LNCaP clone FGC (cell line): ENCODE measurements at regions not wholly inside any gene's neighbourhood (a gene's known extent, or its start where the extent isn't known, plus 50 kb on each side); places are given as distances from the start of the nearest gene placed in this dataset.
"Not testable (repeated sequence)": the region's sequence is repeated elsewhere in the genome, so short reads cannot be mapped to it uniquely, and the experiment has no call there.

Experiments
- DNase-seq: peaks from one replicate; pipeline ENCODE4 v3.0.0-alpha.2; 2011; ENCODE audit warnings: low read depth
- H3K4me3 ChIP-seq: 2 replicates; pipeline ENCODE4 v1.5.1; 2011; ENCODE audit warnings: mild to moderate bottlenecking, low read depth, low read length, control low read depth
- TF ChIP-seq, protein P1 (sequence below): IDR thresholded peaks from 2 replicates; pipeline ENCODE4 v1.5.1; 2012; ENCODE audit warnings: mild to moderate bottlenecking; ENCODE audit not compliant: control insufficient read depth, insufficient read depth; ENCODE audit errors: extremely low read depth

DNA sequence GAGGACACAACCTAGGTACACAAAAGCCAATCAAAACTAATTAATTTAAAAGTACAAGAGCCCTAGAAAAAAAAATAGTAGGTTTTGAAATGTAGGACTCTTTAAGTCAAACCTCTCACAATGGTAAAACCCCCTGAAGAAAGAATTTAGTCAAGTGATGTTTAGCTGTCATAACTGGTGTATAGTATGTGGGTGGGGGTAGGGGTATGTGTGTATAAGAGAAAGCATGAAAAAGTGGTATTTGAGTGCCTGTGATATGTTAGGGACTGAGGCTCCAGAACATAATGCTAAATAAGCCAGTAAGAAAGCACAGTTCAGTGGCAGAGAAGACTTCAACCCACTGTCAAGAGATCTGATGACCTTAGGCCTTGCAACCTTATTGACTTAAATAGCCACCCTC lies 507.9 kb downstream of the TTLL7 start:
- H3K4me3 ChIP-seq = no peak overlapping the region
- DNase-seq = no peak
- TF ChIP-seq, protein P1, sequence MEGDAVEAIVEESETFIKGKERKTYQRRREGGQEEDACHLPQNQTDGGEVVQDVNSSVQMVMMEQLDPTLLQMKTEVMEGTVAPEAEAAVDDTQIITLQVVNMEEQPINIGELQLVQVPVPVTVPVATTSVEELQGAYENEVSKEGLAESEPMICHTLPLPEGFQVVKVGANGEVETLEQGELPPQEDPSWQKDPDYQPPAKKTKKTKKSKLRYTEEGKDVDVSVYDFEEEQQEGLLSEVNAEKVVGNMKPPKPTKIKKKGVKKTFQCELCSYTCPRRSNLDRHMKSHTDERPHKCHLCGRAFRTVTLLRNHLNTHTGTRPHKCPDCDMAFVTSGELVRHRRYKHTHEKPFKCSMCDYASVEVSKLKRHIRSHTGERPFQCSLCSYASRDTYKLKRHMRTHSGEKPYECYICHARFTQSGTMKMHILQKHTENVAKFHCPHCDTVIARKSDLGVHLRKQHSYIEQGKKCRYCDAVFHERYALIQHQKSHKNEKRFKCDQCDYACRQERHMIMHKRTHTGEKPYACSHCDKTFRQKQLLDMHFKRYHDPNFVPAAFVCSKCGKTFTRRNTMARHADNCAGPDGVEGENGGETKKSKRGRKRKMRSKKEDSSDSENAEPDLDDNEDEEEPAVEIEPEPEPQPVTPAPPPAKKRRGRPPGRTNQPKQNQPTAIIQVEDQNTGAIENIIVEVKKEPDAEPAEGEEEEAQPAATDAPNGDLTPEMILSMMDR = no peak

DNA sequence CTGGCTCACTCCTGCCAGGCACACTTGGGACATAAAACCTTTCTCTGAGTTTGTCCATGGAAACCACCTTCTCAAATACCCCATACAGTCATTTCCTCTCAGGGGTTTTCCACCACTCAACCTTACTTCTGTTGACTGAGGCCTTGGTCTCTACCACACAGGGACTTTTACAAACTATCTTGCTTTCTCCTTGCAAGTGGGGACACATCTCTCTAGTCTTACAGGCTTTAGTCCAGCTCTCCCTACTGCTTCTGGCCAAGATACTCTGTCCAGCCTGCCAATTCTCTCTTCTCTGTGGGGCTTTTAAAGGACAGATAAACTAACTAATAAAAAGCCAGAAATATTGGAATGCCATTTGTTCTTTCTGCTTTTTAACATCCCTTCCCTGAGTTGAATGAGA lies 510.8 kb downstream of the TTLL7 start:
- DNase-seq, H3K4me3 ChIP-seq: not testable (repeated sequence)

GRCh38 chr1:83487460-83487859 lies 511.5 kb downstream of the TTLL7 start:
- not testable (repeated sequence) for H3K4me3 ChIP-seq, DNase-seq

DNA sequence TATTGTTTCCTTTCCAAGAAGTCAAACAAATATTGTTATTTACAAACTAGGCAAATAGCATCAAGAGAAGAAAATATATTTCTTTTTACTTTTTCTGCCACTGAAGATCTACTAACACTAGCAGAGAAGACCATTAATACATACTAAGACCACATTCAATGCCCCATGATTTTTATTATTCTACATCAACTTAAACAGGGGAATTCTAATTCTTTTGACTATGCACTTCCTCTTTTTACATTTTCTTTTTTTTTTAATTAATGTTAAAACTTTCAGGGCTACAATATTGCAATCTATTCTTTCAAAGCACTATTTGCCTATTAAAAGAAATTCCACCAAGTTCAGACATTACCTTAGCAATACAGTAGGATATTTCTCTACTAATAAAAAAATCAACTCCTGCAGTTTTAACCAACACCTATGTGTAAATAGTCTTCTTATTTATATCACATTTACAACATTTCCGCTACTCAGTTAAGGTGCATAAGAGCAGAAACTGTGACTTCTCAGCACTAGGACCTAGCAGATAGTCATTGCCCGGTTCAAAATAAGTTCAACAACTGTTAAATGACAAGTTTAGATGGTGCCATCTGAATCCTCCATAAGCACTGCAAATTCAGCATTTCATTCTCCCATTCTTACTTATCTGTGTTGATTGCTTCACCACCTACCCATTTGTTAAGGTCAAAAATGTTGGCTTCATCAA lies 513.5 kb downstream of the TTLL7 start:
- not testable (repeated sequence) for H3K4me3 ChIP-seq, DNase-seq

GRCh38 chr1:83481284-83481683 lies 517.6 kb downstream of the TTLL7 start:
- DNase-seq = not testable (repeated sequence)

GRCh38 chr1:83479591-83480239 lies 519.2 kb downstream of the TTLL7 start:
- not testable (repeated sequence) for DNase-seq, H3K4me3 ChIP-seq

More at GRCh38 chr1:83481284-83481683, 517.6 kb downstream of the TTLL7 start:
- H3K4me3 ChIP-seq = not testable (repeated sequence)

DNA sequence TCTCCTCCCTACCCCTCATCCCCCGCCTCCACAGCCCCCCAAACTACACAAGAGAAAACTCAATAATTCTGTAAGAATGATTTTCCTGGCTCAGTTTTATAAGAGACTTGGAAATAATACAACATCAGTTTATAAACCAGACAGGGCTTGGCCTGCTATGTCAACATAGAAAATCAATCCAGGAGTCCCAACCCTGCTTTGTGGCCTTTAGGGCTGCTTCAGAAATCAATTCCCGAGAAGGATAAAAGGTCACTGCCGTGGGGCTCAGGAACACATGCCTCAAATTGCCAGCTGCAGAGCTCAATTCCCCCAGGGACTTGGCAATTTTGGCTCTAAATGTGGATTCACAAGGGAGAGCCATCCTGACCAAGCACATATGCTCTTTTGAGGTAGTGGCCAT lies 520.8 kb downstream of the TTLL7 start:
- not testable (repeated sequence) for DNase-seq, H3K4me3 ChIP-seq

- DNase-seq, H3K4me3 ChIP-seq: not testable (repeated sequence)
These were observed 522.4 kb downstream of the TTLL7 start for GRCh38 chr1:83476518-83476917.

DNA sequence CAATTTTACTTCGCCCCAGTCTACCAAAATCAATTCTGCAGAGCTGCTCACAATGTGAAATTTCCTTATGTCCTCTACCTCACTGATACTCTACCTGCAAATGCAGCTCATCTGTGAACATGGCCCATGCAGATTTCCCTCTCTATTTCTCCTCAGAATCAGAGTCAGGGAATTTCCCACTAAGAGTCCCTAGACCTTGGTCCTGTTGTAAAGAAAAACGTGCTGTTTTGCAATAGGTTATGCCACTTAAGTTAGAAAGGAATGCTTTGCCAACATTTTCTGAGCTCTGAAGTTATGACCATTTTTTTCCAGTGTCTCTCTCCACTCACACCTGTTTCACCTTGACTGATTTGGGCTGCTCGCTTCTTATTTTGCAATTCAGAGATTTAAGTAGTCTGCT lies 524.0 kb downstream of the TTLL7 start:
- not testable (repeated sequence) for H3K4me3 ChIP-seq, DNase-seq

GRCh38 chr1:83473986-83474385 lies 524.9 kb downstream of the TTLL7 start:
- not testable (repeated sequence) for DNase-seq

DNA sequence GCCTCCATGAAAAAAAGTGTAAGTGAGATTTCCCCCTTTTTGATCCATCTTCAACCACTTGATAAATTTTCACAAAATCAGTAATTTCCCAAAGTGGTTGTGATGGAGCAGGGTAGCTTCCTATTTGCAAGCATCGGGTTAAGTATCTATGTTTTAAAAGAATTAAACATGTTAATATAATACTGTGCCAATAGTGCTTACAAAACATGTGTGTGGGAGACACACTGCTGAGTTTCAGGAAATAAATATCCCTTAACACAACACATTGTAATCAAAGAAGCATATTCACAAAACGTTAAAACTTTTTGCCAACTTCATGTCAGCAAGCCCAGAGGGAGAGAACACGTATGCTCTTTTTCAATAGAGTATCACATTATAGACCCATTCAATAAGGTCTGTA lies 526.9 kb downstream of the TTLL7 start:
- not testable (repeated sequence) for H3K4me3 ChIP-seq, DNase-seq

More at GRCh38 chr1:83473986-83474385, 524.9 kb downstream of the TTLL7 start:
- H3K4me3 ChIP-seq = not testable (repeated sequence)

GRCh38 chr1:83471272-83471671 lies 527.7 kb downstream of the TTLL7 start:
- H3K4me3 ChIP-seq, DNase-seq: not testable (repeated sequence)

DNA sequence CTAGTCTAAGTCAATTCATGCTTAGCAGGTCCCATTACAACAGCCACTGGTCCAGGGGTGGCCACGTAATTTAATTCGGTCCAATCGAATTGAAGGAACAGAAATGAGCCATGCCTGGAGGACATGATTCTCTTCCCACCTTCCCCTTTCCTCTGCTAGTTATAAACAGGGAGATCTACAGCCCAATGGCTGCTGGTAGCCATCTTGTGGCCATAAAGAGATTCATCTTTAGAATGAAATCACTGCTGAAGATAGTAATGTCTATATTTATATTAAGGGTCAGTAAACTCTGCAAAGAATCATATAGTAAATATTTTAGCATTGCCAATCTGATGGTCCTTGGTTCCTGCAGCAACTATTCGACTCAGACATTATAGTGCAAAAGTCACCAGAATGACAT lies 530.6 kb downstream of the TTLL7 start:
- not testable (repeated sequence) for DNase-seq, H3K4me3 ChIP-seq
- TF ChIP-seq, protein P1 = peak; percentile 42

DNA sequence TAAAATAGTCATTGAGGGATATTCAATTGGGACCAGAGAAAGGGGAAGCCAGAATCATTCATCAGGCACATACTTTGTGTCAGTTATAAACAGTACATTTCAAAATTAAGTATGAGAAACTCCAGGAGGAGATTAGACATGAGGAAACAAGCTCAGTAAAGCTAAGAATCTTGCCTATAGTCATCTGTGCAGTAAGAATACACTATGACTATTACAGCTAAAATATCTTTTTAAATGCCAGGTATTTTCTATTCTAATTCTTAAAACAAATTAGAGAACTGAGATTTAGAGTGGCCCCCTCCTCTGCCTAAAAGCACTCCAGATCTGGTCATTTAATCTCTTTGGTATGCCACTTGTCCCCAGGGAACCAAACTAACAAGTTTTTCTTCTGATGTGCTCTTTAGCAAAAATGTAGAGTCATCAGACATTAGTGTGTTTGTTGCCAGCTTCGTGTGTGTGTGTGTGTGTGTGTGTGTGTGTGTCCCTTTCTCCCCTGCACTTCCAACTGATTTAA lies 541.1 kb downstream of the TTLL7 start:
- DNase-seq = not testable (repeated sequence)

DNA sequence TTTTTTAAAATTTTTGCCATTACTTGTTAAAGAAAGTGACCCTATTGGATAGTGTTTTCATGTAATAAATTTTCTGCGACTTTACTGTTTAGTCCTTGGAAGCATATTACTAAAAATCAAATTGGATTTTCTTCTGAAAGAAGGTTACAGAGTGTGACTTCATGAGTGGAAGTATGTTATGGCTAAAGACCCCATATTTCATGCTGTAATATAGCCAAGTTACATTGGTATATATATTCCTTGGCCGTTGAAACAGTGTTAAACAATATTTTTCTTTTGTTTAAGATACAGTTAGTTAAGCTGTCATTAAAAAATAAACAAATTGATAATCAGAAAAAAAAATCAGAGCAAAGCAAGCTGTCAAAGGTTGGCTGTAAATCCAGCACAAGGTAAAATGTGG lies 541.7 kb downstream of the TTLL7 start:
- not testable (repeated sequence) for DNase-seq, H3K4me3 ChIP-seq

More for the DNA sequence above, 541.1 kb downstream of the TTLL7 start:
- not testable (repeated sequence) for H3K4me3 ChIP-seq

- not testable (repeated sequence) for H3K4me3 ChIP-seq, DNase-seq
These were observed 543.2 kb downstream of the TTLL7 start for GRCh38 chr1:83455753-83456152.

- DNase-seq, H3K4me3 ChIP-seq: not testable (repeated sequence)
These were observed 553.1 kb downstream of the TTLL7 start for GRCh38 chr1:83445873-83446272.
